Left lung (tissue), 4 donors: ENCODE measurements at regions not wholly inside any gene's neighbourhood (a gene's known extent, or its start where the extent isn't known, plus 50 kb on each side); places are given as distances from the start of the nearest gene placed in this dataset.

Experiments used
- ATAC-seq: fragments of 200-7000 bp; cut with Tn5 transposase; one replicate; pipeline ENCODE4 v1.9.1; 2020; ENCODE audit warnings: moderate library complexity
- DNase-seq, 4 donors: peaks; one replicate each; pipeline ENCODE4 v3.0.0-alpha.2; 2013 to 2020
- H3K27ac ChIP-seq, 2 donors: fragments of 200-600 bp; sonication (generic) in 1 of 2; one replicate each; pipeline versions ENCODE4 v1.5.0 to v1.8.0; 2020 to 2021
- H3K27me3 ChIP-seq, 2 donors: fragments of 200-600 bp; sonication (generic) in 1 of 2; one replicate each; pipeline versions ENCODE4 v1.5.0 to v1.8.0; 2020 to 2021
- H3K36me3 ChIP-seq, 2 donors: fragments of 200-600 bp; sonication (generic) in 1 of 2; one replicate each; pipeline versions ENCODE4 v1.5.0 to v1.8.0; 2020 to 2021
- H3K4me1 ChIP-seq, 2 donors: fragments of 200-600 bp; one replicate each; pipeline ENCODE4 v1.8.0; 2021
- H3K4me3 ChIP-seq, 2 donors: fragments of 200-600 bp; sonication (generic) in 1 of 2; one replicate each; pipeline versions ENCODE4 v1.5.0 to v1.8.0; 2020 to 2021; ENCODE audit warnings: mild to moderate bottlenecking in 1 of 2
- H3K9me3 ChIP-seq, 2 donors: fragments of 200-600 bp; sonication (generic) in 1 of 2; one replicate each; pipeline versions ENCODE4 v1.5.0 to v1.8.0; 2020 to 2021
- intact Hi-C, 2 donors: fragments of 100-400 bp; cut with DNase I; formaldehyde crosslinking; loops; one replicate each; pipeline versions ENCODE4 v1.11.2 to v1.14.2; 2022
- TF ChIP-seq, protein P1 (sequence below), 2 donors: fragments of 200-600 bp; sonication (generic) in 1 of 2; IDR thresholded peaks; one replicate each; pipeline versions ENCODE4 v1.5.0 to v1.8.0; 2021; ENCODE audit warnings: antibody characterized with exemption in 2 of 2
- donor health status: DM: no; HTN: yes; CAD: no.
- donor health status: DM: no; HTN: no; CAD: no.

DNA sequence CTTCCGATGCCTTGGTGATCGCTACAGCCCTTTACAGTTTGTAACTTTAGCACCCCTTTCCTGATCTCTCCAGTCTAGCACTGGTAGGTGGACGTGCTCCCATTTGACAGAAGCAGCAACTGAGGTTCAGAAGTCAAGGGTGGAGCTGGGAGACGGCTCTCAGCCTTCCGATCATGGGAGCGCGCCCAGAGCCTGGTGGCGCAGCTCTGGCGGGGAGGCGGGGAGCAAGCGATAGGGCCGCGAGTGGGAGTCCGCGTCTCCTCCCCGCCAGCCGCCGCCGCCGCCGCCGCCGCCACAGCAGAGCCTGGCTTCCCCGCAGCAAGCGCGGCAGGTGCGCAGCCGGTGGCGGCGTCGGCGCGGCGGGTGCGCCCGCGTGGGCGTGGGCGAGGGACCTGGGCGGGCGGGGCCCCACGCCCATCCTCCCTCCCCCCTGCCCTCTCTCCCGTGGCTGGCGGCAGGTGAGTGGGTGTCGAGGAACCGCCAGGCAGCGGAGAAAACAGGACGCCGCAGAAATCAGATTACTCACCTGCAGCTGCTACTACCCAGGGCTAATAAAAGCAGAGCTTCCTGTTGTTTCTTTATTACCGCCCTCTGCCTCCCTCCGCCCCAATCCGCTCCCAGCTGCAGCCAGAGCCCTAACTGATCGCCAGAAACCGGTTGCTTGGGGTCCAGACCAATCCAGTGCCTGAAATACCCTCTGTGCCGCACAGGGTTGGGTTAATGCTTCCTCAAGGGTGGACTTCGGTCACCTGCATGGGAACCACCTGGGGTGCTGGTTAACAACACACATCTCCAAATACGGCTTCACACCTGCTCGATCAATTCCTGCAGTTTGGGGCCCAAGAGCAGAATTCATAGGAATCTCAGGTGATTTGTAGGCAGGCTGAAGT lies 60.2 kb upstream of the ID3 start:
- ATAC-seq (peak; percentile 80), DNase-seq (no peak)
- Histone ChIP-seq H3K27ac (no peak overlapping the region), H3K9me3 (no peaks in the 10 kb centered on the region), H3K27me3 (peaks cover 10 to 46% of the 10 kb centered on the region in 2 donors), H3K4me3 (peak overlapping the region in 1 of 2 donors; percentile 12), H3K4me1 (peaks cover 0 to 7% of the 10 kb centered on the region in 2 donors), H3K36me3 (no peaks in the 10 kb centered on the region)
- intact Hi-C loops: no loop called here
- TF ChIP-seq, protein P1, sequence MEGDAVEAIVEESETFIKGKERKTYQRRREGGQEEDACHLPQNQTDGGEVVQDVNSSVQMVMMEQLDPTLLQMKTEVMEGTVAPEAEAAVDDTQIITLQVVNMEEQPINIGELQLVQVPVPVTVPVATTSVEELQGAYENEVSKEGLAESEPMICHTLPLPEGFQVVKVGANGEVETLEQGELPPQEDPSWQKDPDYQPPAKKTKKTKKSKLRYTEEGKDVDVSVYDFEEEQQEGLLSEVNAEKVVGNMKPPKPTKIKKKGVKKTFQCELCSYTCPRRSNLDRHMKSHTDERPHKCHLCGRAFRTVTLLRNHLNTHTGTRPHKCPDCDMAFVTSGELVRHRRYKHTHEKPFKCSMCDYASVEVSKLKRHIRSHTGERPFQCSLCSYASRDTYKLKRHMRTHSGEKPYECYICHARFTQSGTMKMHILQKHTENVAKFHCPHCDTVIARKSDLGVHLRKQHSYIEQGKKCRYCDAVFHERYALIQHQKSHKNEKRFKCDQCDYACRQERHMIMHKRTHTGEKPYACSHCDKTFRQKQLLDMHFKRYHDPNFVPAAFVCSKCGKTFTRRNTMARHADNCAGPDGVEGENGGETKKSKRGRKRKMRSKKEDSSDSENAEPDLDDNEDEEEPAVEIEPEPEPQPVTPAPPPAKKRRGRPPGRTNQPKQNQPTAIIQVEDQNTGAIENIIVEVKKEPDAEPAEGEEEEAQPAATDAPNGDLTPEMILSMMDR (IDR thresholded peaks at IDR 0.05): no peak

DNA sequence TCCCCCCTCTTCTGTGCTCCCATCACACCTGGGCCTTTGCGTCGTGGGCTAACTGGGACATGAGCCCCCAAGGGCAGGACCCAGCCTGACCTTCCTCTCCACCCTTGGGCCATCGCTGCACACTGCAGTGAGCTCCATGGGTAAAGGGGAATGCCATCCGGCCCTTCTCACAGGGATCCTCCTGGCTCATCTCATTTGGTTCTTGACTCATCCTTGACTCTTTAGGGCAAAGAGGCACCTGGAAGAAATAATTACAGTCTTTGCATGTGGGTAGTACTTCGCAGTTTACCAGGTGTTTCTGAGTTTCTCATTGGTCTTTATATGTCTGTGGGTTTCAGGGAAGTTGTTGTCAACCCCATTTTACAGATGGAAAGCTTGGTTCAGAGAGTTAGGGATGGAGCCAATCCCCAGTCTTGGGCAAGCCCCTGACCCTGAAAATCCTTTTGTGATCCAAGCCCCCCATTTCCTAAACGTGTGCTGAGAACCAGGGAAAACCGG lies 59.3 kb upstream of the ID3 start:
- DNase-seq (no peak), ATAC-seq (no peak)
- H3K27ac ChIP-seq: no peak overlapping the region
- intact Hi-C loops: no loop called here
- H3K4me3 ChIP-seq: no peak overlapping the region
- no peaks in the 10 kb centered on the region for H3K36me3 ChIP-seq
- TF ChIP-seq, protein P1 (IDR thresholded peaks at IDR 0.05): no peak
- peaks cover 0 to 7% of the 10 kb centered on the region in 2 donors for H3K4me1 ChIP-seq
- no peaks in the 10 kb centered on the region for H3K9me3 ChIP-seq
- H3K27me3 ChIP-seq: peaks cover 10 to 46% of the 10 kb centered on the region in 2 donors

DNA sequence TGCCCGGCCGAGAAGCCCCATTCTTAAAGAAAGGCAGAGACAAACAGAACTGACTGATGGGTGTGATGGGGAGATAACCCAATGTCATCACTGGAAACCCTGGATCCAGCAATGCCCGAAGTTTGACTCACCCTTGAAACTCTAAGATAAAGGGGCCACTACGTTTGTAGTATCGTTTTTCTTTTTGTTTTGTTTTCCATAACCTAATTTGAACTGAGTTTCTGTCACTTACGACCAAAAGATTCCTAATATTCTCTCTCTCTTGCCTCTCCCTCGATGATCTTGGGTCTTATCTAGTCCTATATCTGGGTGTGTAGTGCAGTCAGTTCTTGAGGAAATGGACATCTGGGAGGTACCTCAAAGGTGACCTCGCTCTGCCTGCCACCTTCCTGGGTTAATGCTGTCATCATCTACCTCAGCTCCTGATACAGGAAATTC lies 57.8 kb upstream of the ID3 start:
- DNase-seq (no peak), ATAC-seq (no peak)
- Histone ChIP-seq H3K4me1 (peaks cover 0 to 7% of the 10 kb centered on the region in 2 donors), H3K9me3 (no peaks in the 10 kb centered on the region), H3K27me3 (peaks cover 10 to 46% of the 10 kb centered on the region in 2 donors), H3K36me3 (no peaks in the 10 kb centered on the region), H3K4me3 (no peak overlapping the region), H3K27ac (no peak overlapping the region)
- TF ChIP-seq, protein P1 (IDR thresholded peaks at IDR 0.05): no peak
- intact Hi-C loops: no loop called here

DNA sequence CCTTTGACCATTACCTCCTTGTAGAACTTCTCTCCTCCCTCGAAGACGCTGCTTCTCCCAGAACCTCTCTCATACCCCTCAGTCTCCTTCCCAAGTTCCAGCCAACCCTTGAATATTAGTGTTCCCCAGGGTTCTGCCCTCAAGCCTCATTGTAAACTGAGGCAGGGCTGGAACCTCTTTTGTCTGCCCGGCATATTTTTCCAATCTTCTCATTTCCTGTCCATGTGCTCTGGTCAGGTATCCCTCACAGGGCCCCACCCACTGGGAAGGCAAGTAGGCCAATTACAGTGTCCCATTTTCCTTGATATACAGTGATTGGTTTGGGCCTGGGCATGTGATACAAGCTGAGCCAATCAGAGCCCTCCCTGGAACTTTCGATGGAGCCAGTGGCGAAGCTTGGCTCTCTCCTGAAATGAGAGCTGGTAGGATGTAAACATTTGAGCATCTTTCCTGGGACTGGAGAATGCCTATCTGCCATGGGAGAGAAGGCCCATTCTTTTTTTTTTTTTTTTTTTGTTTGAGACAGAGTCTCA lies 57.1 kb upstream of the ID3 start:
- H3K36me3 ChIP-seq: no peaks in the 10 kb centered on the region
- no peak overlapping the region for H3K4me3 ChIP-seq
- H3K4me1 ChIP-seq: peaks cover 0 to 7% of the 10 kb centered on the region in 2 donors
- DNase-seq (no peak), ATAC-seq (no peak)
- H3K27me3 ChIP-seq: peaks cover 10 to 38% of the 10 kb centered on the region in 2 donors
- intact Hi-C loops: no loop called here
- TF ChIP-seq, protein P1 (IDR thresholded peaks at IDR 0.05): no peak
- H3K27ac ChIP-seq: no peak overlapping the region
- no peaks in the 10 kb centered on the region for H3K9me3 ChIP-seq

DNA sequence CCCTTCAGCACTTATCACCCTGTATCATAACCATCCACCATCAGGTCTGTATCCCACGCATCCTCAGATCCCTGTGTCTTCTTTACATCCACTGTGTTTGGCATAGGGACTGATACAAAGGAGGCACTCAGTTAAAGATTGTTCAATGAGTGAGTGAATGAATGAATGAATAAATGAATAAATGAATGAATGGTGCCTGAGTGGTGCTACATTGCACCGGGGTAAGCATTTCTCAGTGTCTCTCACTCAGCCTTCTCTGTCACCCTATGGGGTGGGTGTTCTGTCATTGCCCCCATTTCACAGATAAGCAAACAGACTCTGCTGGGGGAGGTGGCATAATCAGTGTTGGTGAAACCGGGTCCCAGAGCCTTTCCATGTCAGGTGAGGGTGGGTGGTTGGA lies 56.6 kb upstream of the ID3 start:
- Histone ChIP-seq H3K27ac (no peak overlapping the region), H3K27me3 (peaks cover 10 to 33% of the 10 kb centered on the region in 2 donors), H3K36me3 (no peaks in the 10 kb centered on the region), H3K4me1 (peaks cover 0 to 7% of the 10 kb centered on the region in 2 donors), H3K9me3 (no peaks in the 10 kb centered on the region), H3K4me3 (no peak overlapping the region)
- no peak for ATAC-seq
- no peak for DNase-seq
- intact Hi-C loops: no loop called here
- TF ChIP-seq, protein P1 (IDR thresholded peaks at IDR 0.05): no peak
